Activated B cell treated with CpG ODN at 0.5 μM for 24 hours (primary cell): ENCODE measurements at regions not wholly inside any gene's neighbourhood (a gene's known extent, or its start where the extent isn't known, plus 50 kb on each side); places are given as distances from the start of the nearest gene placed in this dataset.
"Not testable (repeated sequence)": the region's sequence is repeated elsewhere in the genome, so short reads cannot be mapped to it uniquely, and the experiment has no call there.

Experiments used
- ATAC-seq: fragments of 200-7000 bp; cut with Tn5 transposase; one replicate; pipeline ENCODE4 v1.10.0; 2021; ENCODE audit warnings: low read depth, mild to moderate bottlenecking, moderate library complexity
- CTCF ChIA-PET: fragments of 350-600 bp; sonication (Branson Sonifier 250); formaldehyde crosslinking; loops from one replicate; lab custom pipeline; 2021; ENCODE audit warnings: antibody characterized with exemption; lab: Charles Lee
- POLR2A ChIA-PET: fragments of 350-600 bp; sonication (Branson Sonifier 250); formaldehyde crosslinking; loops from one replicate; lab custom pipeline; 2021; ENCODE audit warnings: antibody characterized with exemption; lab: Charles Lee
- DNase-seq: peaks from one replicate; pipeline ENCODE4 v3.0.0; 2022
- H3K27ac Mint-ChIP-seq: one replicate; pipeline ENCODE4 v1.8.0; 2020; ENCODE audit warnings: mixed read lengths
- H3K27me3 Mint-ChIP-seq: one replicate; pipeline ENCODE4 v1.8.0; 2021; ENCODE audit warnings: mixed read lengths
- H3K36me3 Mint-ChIP-seq: one replicate; pipeline ENCODE4 v1.8.0; 2021; ENCODE audit warnings: low read depth, mixed read lengths
- H3K4me1 Mint-ChIP-seq: one replicate; pipeline ENCODE4 v1.8.0; 2021; ENCODE audit warnings: mixed read lengths
- H3K4me3 Mint-ChIP-seq: one replicate; pipeline ENCODE4 v1.8.0; 2020; ENCODE audit warnings: mild to moderate bottlenecking, mixed read lengths
- H3K9me3 Mint-ChIP-seq: one replicate; pipeline ENCODE4 v1.8.0; 2020; ENCODE audit warnings: mixed read lengths
- CTCF ChIP-seq: fragments of 200-600 bp; IDR thresholded peaks from one replicate; pipeline ENCODE4 v1.8.0; 2022; ENCODE audit warnings: antibody characterized with exemption, mild to moderate bottlenecking
- intact Hi-C: fragments of 100-400 bp; cut with micrococcal nuclease; formaldehyde crosslinking; loops from one replicate; pipeline ENCODE4 v1.15.1; 2024

GRCh38 chr14:34381304-34381703 is 80.7 kb downstream of the SPTSSA start:
- H3K9me3 Mint-ChIP-seq, H3K27ac Mint-ChIP-seq, DNase-seq, POLR2A ChIA-PET, ATAC-seq, CTCF ChIA-PET, H3K4me3 Mint-ChIP-seq, H3K4me1 Mint-ChIP-seq, intact Hi-C loops, H3K36me3 Mint-ChIP-seq: not testable (repeated sequence)
- peaks cover 16% of the 10 kb centered on the region for H3K27me3 Mint-ChIP-seq

- DNase-seq (no peak), ATAC-seq (no peak)
- Mint-ChIP-seq H3K27me3 (peaks cover 16% of the 10 kb centered on the region), H3K4me1 (no peaks in the 10 kb centered on the region), H3K36me3 (no peaks in the 10 kb centered on the region), H3K27ac (no peak overlapping the region), H3K4me3 (no peak overlapping the region), H3K9me3 (no peaks in the 10 kb centered on the region)
- TF ChIP-seq CTCF: no peak
- ChIA-PET POLR2A (no interaction called here), CTCF (no interaction called here)
- intact Hi-C loops: no loop called here
Observed at GRCh38 chr14:34380471-34380845, 81.6 kb downstream of the SPTSSA start.

- intact Hi-C loops: no loop called here
- DNase-seq (no peak), ATAC-seq (no peak)
- ChIA-PET CTCF (no interaction called here), POLR2A (no interaction called here)
- Mint-ChIP-seq H3K9me3 (no peaks in the 10 kb centered on the region), H3K36me3 (no peaks in the 10 kb centered on the region), H3K4me1 (no peaks in the 10 kb centered on the region), H3K27ac (no peak overlapping the region), H3K4me3 (no peak overlapping the region), H3K27me3 (peaks cover 16% of the 10 kb centered on the region)
- TF ChIP-seq CTCF: no peak
Observed at GRCh38 chr14:34379816-34380470, 82.1 kb downstream of the SPTSSA start.

- H3K36me3 Mint-ChIP-seq: no peaks in the 10 kb centered on the region
- TF ChIP-seq CTCF: no peak
- ATAC-seq (no peak), DNase-seq (no peak)
- no peaks in the 10 kb centered on the region for H3K27me3 Mint-ChIP-seq
- H3K9me3 Mint-ChIP-seq: no peaks in the 10 kb centered on the region
- no peaks in the 10 kb centered on the region for H3K4me1 Mint-ChIP-seq
- intact Hi-C loops: no loop called here
- no peak overlapping the region for H3K27ac Mint-ChIP-seq
- no peak overlapping the region for H3K4me3 Mint-ChIP-seq
- ChIA-PET CTCF (no interaction called here), POLR2A (no interaction called here)
Observed at GRCh38 chr14:34376649-34377267, 85.3 kb downstream of the SPTSSA start.

- TF ChIP-seq CTCF: no peak
- ChIA-PET POLR2A (no interaction called here), CTCF (no interaction called here)
- H3K4me1 Mint-ChIP-seq: no peaks in the 10 kb centered on the region
- H3K36me3 Mint-ChIP-seq: no peaks in the 10 kb centered on the region
- no peaks in the 10 kb centered on the region for H3K9me3 Mint-ChIP-seq
- ATAC-seq: no peak
- DNase-seq: no peak
- no peaks in the 10 kb centered on the region for H3K27me3 Mint-ChIP-seq
- no peak overlapping the region for H3K27ac Mint-ChIP-seq
- H3K4me3 Mint-ChIP-seq: no peak overlapping the region
- intact Hi-C loops: no loop called here
Observed at GRCh38 chr14:34374998-34375740, 86.9 kb downstream of the SPTSSA start.
